G401 (cell line): ENCODE measurements at regions not wholly inside any gene's neighbourhood (a gene's known extent, or its start where the extent isn't known, plus 50 kb on each side); places are given as distances from the start of the nearest gene placed in this dataset.

Experiments used
- DNase-seq: peaks from one replicate; pipeline ENCODE4 v3.0.0-alpha.2; 2015; ENCODE audit warnings: low spot score
- in situ Hi-C: cut with HindIII; loops from 2 replicates; pipeline ENCODE4 v1.10.0; 2016; ENCODE audit warnings: low sequenced_read_pairs, mixed read lengths

GRCh38 chr2:47654790-47655562 is 84.2 kb upstream of the KCNK12 start:
- in situ Hi-C loops: no loop called here
- no peak for DNase-seq

GRCh38 chr2:47653902-47654789 is 83.4 kb upstream of the KCNK12 start:
- DNase-seq: no peak

GRCh38 chr2:47653036-47653435 is 82.3 kb upstream of the KCNK12 start:
- in situ Hi-C loops: no loop called here
- no peak for DNase-seq

More at GRCh38 chr2:47653902-47654789, 83.4 kb upstream of the KCNK12 start:
- in situ Hi-C loops: no loop called here

- in situ Hi-C loops: no loop called here
- no peak for DNase-seq
These were observed 81.4 kb upstream of the KCNK12 start for GRCh38 chr2:47652061-47652690.

- in situ Hi-C loops: no loop called here
- DNase-seq: no peak
These were observed 80.5 kb upstream of the KCNK12 start for GRCh38 chr2:47651296-47651695.

DNA sequence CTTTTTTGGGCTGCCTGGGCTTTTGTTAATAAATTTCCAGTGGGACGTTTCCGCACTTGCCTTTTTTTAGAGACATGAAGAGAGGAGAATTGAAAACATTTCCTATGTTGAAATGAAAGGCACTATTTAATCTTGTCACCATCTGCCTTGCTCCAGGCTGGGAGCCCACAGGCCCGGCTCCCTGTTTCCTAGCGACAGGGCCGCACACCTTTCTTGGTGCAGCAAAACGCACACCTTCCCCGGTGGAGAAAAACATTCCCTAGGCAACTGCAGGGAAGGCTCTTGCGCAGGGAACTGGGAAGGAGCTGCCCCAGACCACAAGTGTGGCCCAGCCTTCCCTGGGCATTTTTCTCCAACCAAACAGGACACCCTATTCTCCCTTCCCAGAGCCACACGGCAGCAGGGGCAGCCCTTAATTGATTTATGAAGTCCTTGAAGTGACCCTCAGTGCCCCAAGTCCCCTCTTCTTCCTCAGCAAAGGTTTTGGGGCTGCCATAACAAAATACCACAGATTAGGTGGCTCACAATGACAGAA is 79.3 kb upstream of the KCNK12 start:
- in situ Hi-C loops: no loop called here
- DNase-seq: peak; percentile 77

DNA sequence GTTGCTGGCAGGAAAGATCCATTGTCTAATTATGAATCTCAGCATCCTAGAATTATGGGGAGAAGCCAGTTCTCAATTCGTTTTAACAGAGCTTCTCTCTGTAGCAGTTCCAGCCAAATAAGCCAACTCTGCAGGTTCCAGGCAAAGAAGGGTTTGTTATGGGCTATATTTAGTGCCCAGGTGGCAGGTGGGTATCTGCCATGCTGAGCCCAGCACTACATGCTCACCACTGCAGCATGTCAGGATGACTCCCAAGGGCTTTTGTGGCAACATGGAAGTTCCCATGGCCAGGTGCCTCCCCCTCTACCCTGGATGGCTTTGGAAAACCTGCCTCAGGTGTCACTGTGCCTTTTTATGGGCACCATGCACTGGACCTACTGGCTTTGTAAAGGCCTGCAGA is 74.5 kb upstream of the KCNK12 start:
- in situ Hi-C loops: no loop called here
- peak; percentile 98 for DNase-seq

DNA sequence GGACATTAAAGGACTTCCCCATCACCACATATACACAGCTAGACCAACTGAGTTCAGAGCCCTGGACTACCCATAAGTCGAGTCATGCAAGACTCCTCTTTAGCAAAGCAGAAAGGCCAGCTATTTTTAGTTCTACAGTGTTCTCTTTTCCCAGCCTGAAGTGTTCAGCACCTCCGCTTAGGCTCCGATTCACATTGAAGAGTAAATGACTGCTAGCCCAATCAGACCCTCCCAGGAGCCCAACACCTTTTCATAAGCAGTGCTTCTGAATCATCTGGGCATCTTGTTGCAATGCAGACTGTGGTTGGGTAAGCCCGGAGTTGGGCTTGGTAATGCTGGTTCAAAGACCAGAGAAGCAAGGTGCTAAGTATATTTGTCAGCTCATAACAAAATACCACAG is 73.6 kb upstream of the KCNK12 start:
- DNase-seq: no peak
- in situ Hi-C loops: no loop called here

DNA sequence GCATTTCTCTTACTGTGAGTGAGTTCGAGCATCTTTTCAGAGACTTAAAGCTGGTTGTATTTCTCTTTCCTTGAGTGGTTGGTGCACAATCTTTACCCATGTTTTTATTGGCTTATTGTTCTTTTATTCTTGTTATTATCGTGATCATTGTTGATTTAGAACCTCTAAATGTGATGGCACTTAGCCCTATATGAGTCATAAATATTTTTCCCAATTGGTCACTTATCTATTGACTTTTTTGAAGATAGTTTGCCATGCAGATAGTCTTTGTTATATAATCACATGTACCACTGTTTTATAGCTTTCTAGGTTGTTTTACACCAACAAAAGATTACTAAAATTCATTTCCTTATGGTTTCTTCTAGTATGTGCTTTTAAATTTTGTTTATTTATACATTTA is 70.6 kb upstream of the KCNK12 start:
- no peak for DNase-seq
- in situ Hi-C loops: no loop called here

DNA sequence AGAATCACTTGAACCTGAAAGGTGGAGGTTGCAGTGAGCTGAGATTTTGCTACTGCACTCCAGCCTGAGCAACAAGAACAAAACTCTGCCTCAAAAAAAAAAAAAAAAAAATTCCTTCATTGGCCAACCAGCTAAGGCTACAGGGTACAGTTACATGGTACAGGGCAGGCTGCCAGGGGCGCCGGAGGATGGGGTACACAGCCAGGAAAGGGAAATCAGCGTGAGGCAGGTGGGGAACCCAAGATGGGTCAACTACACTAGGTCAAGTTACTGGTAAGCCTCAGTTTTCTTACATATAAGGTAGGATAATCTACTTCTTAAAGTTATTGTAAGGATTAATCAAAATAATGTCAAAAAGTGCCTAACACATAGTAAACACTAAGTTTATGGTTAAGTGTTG is 69.6 kb upstream of the KCNK12 start:
- no peak for DNase-seq
- in situ Hi-C loops: no loop called here

- in situ Hi-C loops: no loop called here
These were observed 68.7 kb upstream of the KCNK12 start for GRCh38 chr2:47639467-47639866.

GRCh38 chr2:47638430-47638829 is 67.6 kb upstream of the KCNK12 start:
- in situ Hi-C loops: no loop called here
- no peak for DNase-seq

More at GRCh38 chr2:47639467-47639866, 68.7 kb upstream of the KCNK12 start:
- DNase-seq: no peak

DNA sequence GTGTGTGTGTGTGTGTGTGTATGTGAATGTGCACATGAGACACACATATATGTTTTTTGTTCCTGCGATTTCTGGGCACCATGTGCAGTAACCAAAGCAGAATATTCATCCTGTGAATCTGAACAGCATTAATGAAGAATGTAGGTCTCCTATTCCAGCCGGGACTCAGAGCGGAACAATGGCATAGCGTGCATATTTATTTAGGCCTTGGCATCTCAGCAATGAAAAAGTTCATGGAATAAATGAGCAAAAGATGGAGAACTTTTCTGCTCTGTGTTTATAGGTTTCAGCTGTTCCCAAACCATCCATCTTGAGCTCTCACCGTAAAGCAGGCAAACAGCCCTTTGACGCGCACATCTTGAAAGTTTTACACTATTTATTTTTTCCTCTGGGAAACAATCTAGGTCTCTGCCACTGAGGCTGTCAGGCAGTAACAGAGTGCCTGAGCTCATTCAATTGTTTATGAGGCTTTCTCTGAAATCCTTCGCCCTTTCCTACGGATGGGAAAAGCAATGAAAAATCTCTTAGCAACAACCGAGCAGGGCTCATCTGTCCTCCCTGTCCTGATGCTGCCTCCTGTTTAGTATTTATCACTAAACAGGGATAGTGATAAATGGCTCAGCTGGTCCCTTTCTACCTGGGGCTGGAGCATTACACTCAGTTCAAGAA is 65.9 kb upstream of the KCNK12 start:
- DNase-seq: no peak
- in situ Hi-C loops: no loop called here

DNA sequence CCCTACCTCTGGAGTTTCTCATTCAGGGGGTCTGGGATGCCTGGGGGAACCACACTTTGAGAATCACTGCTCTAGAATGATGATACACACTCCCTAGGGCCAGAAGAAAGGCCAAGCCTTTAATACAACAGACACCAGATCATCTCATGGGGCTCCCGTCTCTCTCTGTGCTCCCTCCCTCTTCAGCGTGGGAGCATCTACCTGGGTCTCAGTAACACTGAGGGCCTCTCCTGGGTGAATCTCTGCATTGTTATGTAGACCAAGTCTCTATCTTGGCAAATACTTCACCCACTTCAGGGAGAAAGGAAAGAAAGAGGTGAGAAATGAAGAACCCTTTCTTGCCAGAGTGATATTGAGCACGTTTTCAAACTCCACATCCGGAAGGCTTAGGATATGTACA is 65.4 kb upstream of the KCNK12 start:
- DNase-seq: no peak
- in situ Hi-C loops: no loop called here

DNA sequence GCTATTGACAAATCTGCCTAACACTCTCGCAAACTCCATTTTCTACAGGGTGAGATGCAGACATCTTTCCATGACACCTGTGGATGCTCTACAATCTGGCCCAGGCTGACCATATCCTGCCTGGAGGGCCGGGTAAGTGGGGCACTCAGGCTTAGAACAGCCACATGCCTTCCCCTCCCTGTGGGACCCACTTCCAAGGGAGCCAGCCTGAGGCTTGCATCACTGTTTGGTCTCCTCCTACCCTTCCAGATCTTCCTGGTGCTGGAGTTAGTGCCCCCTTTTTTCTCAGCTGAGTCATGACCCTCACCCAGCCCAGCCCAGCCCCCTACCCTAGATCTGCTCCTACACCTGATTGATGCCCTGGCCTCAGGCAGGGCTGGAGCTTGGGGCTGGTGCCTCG is 62.0 kb upstream of the KCNK12 start:
- in situ Hi-C loops: no loop called here
- DNase-seq: no peak

GRCh38 chr2:47631792-47632398 is 61.1 kb upstream of the KCNK12 start:
- peak; percentile 42 for DNase-seq
- in situ Hi-C loops: no loop called here

DNA sequence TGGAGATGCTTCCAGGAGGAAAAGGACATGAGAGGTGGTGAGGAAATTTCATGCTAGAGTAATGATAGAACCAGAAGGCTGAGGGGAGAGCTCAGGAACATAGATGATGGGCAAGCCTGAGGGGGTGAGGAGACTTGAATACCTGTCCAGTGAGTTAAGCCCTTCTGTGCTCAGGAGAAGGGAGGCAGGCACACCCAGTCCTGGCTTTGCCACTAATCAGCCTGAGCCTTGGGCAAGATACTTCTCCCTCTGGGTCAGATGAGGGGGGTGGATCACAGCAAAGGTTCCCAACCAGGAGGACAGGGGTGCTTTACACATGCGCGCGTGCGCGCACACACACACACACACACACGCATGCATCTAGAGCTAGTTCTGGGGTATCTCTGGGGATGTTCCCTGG is 60.5 kb upstream of the KCNK12 start:
- DNase-seq: no peak
- in situ Hi-C loops: no loop called here

GRCh38 chr2:47629501-47630460 is 59.0 kb upstream of the KCNK12 start:
- DNase-seq: peak; percentile 97
- in situ Hi-C loops: no loop called here
